ENCODE measurements at regions not wholly inside any gene's neighbourhood (a gene's known extent, or its start where the extent isn't known, plus 50 kb on each side); places are given as distances from the start of the nearest gene placed in this dataset.

DNA sequence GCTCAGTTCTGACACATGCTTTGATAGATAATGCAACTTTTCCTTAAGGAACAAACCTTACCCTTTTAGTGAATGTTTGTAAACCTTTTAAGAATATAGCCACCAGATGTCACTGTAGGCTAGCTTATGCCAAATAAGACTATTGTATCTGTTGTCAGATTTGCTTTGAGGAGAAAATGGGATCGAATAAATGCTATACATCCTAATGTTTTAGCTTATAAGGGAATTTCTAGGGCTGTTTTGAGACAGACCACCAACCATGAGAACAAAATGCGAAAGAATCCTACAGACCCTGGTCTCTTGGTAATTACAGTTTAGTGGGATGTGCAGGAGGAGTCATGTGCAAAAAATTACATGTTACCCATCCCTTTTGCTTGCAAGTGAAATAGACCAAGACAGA is 127.6 kb upstream of the NMUR2 start:
- no peak for TF ChIP-seq CTCF (IDR thresholded peaks at IDR 0.05; ENCODE audit: insufficient read depth, low read length)
- no peak for TF ChIP-seq POLR2AphosphoS5 (IDR thresholded peaks at IDR 0.05; ENCODE audit: low read depth)
- no peak for TF ChIP-seq REST (IDR thresholded peaks at IDR 0.05; ENCODE audit: insufficient replicate concordance, low read depth)
- TF ChIP-seq SPI1 (IDR thresholded peaks at IDR 0.05; ENCODE audit: borderline replicate concordance, low read depth), result no peak
